Stimulated activated CD8-positive, alpha-beta memory T cell treated with anti-CD3 and anti-CD28 coated beads, Interleukin-7, amount 100 ng/mL, for 48 hours (primary cell): ENCODE measurements at regions not wholly inside any gene's neighbourhood (a gene's known extent, or its start where the extent isn't known, plus 50 kb on each side); places are given as distances from the start of the nearest gene placed in this dataset.
"Not testable (repeated sequence)": the region's sequence is repeated elsewhere in the genome, so short reads cannot be mapped to it uniquely, and the experiment has no call there.

Source experiments
- DNase-seq, 2 donors: peaks; one replicate each; pipeline ENCODE4 v3.0.0-alpha.2; 2020; ENCODE audit warnings: low read depth in 1 of 2; ENCODE audit errors: extremely low read depth in 1 of 2

GRCh38 chr7:50920031-50920635 lies 137.4 kb upstream of the GRB10 start:
- DNase-seq: no peak

- no peak for DNase-seq
Observed at GRCh38 chr7:50915621-50916020, 132.9 kb upstream of the GRB10 start.

- no peak for DNase-seq
Observed at GRCh38 chr7:50914460-50914859, 131.8 kb upstream of the GRB10 start.

- no peak for DNase-seq
Observed at GRCh38 chr7:50908628-50909290, 126.1 kb upstream of the GRB10 start.

- DNase-seq: not testable (repeated sequence)
Observed at GRCh38 chr7:50898604-50899477, 116.1 kb upstream of the GRB10 start.

- DNase-seq: not testable (repeated sequence)
Observed at GRCh38 chr7:50887061-50887460, 104.4 kb upstream of the GRB10 start.

GRCh38 chr7:50872437-50872836 lies 89.7 kb upstream of the GRB10 start:
- no peak for DNase-seq

- no peak for DNase-seq
Observed at GRCh38 chr7:50869108-50869725, 86.5 kb upstream of the GRB10 start.

- no peak for DNase-seq
Observed at GRCh38 chr7:50868426-50869100, 85.9 kb upstream of the GRB10 start.

- no peak for DNase-seq
Observed at GRCh38 chr7:50867034-50867356, 84.3 kb upstream of the GRB10 start.

- DNase-seq: no peak
Observed at GRCh38 chr7:50866343-50867033, 83.8 kb upstream of the GRB10 start.

- DNase-seq: no peak
Observed at GRCh38 chr7:50865450-50865849, 82.8 kb upstream of the GRB10 start.

GRCh38 chr7:50864694-50865093 lies 82.0 kb upstream of the GRB10 start:
- DNase-seq: no peak

GRCh38 chr7:50863053-50863452 lies 80.4 kb upstream of the GRB10 start:
- DNase-seq: no peak

- DNase-seq: no peak
Observed at GRCh38 chr7:50862302-50862701, 79.6 kb upstream of the GRB10 start.

- DNase-seq: no peak
Observed at GRCh38 chr7:50860598-50860997, 77.9 kb upstream of the GRB10 start.

- DNase-seq: no peak
Observed at GRCh38 chr7:50860174-50860573, 77.5 kb upstream of the GRB10 start.

- DNase-seq: no peak
Observed at GRCh38 chr7:50858528-50859245, 76.0 kb upstream of the GRB10 start.

- no peak for DNase-seq
Observed at GRCh38 chr7:50857804-50858489, 75.3 kb upstream of the GRB10 start.
